ENCODE measurements at regions not wholly inside any gene's neighbourhood (a gene's known extent, or its start where the extent isn't known, plus 50 kb on each side); places are given as distances from the start of the nearest gene placed in this dataset.

- 91% methylated on average over 17 of the region's 17 CpGs for WGBS
- no peak overlapping the region for H3K4me2 ChIP-seq (ENCODE audit: low read length, poor library complexity, severe bottlenecking)
These were observed 140.1 kb downstream of the CEBPB start for GRCh38 chr20:50330504-50331313.

GRCh38 chr20:50331469-50332363, 141.1 kb downstream of the CEBPB start:
- DNase-seq, result no peak
- WGBS, result over 99% methylated on average over 8 of the region's 10 CpGs
- H3K18ac ChIP-seq (ENCODE audit: low read depth in 1 of 2, low read length in 2 of 2), result no peak overlapping the region
- no peak overlapping the region for H2AFZ ChIP-seq (ENCODE audit: low read depth, low read length)
- H3K9ac ChIP-seq (ENCODE audit: low read length), result no peak overlapping the region
- H3K4me1 ChIP-seq (ENCODE audit: control insufficient read depth, insufficient read depth, low read depth, low read length), result peaks cover 3% of the 10 kb centered on the region
- H2AK5ac ChIP-seq (ENCODE audit: low read length, severe bottlenecking), result no peak overlapping the region
- no peak overlapping the region for H2BK5ac ChIP-seq (ENCODE audit: low read depth, low read length, poor library complexity, severe bottlenecking)
- peak overlapping the region; percentile 30 for H2BK15ac ChIP-seq (ENCODE audit: low read depth, poor library complexity, severe bottlenecking)
- H3K23ac ChIP-seq (ENCODE audit: low read length in 2 of 2), result no peak overlapping the region
- H2BK12ac ChIP-seq (ENCODE audit: low read length in 2 of 2), result no peak overlapping the region
- H4K91ac ChIP-seq (ENCODE audit: low read length), result no peak overlapping the region
- no peaks in the 10 kb centered on the region for H3K36me3 ChIP-seq (ENCODE audit: control insufficient read depth in 1 of 2, insufficient read depth in 2 of 2, low read depth in 1 of 2, low read length in 2 of 2)
- H3K14ac ChIP-seq (ENCODE audit: low read length in 2 of 2), result no peak overlapping the region
- no peak overlapping the region for H3K4me3 ChIP-seq (ENCODE audit: insufficient read depth in 1 of 2, low read depth in 1 of 2, low read length in 2 of 2)
- no peak overlapping the region for H3K4me2 ChIP-seq (ENCODE audit: low read length, poor library complexity, severe bottlenecking)
- no peak overlapping the region for H2BK120ac ChIP-seq (ENCODE audit: low read depth, low read length)
- H4K8ac ChIP-seq (ENCODE audit: low read length), result no peak overlapping the region
- H3K9me3 ChIP-seq (ENCODE audit: control insufficient read depth, low read length), result no peaks in the 10 kb centered on the region
- H3K4ac ChIP-seq (ENCODE audit: low read depth in 1 of 2, low read length in 2 of 2), result peak overlapping the region in 1 of 2 experiments; percentile 15
- no peaks in the 10 kb centered on the region for H3K79me1 ChIP-seq (replicated peaks; ENCODE audit: low read length, poor library complexity, severe bottlenecking)
- no peak overlapping the region for H3K27ac ChIP-seq (ENCODE audit: low read length, poor library complexity, severe bottlenecking)
- H3K27me3 ChIP-seq (ENCODE audit: control insufficient read depth in 1 of 2, insufficient read depth in 1 of 2, low read length in 2 of 2), result no peaks in the 10 kb centered on the region

More at GRCh38 chr20:50330504-50331313, 140.1 kb downstream of the CEBPB start:
- Histone ChIP-seq H3K9ac (ENCODE audit: low read length) (no peak overlapping the region), H4K91ac (ENCODE audit: low read length) (no peak overlapping the region), H2AK5ac (ENCODE audit: low read length, severe bottlenecking) (no peak overlapping the region), H3K27ac (ENCODE audit: low read length, poor library complexity, severe bottlenecking) (no peak overlapping the region), H3K36me3 (ENCODE audit: control insufficient read depth in 1 of 2, insufficient read depth in 2 of 2, low read depth in 1 of 2, low read length in 2 of 2) (no peaks in the 10 kb centered on the region), H2BK15ac (ENCODE audit: low read depth, poor library complexity, severe bottlenecking) (no peak overlapping the region), H3K18ac (ENCODE audit: low read depth in 1 of 2, low read length in 2 of 2) (no peak overlapping the region), H3K23ac (ENCODE audit: low read length in 2 of 2) (no peak overlapping the region), H2BK5ac (ENCODE audit: low read depth, low read length, poor library complexity, severe bottlenecking) (no peak overlapping the region), H2AFZ (ENCODE audit: low read depth, low read length) (no peak overlapping the region), H2BK12ac (ENCODE audit: low read length in 2 of 2) (no peak overlapping the region), H3K79me1 (replicated peaks; ENCODE audit: low read length, poor library complexity, severe bottlenecking) (no peaks in the 10 kb centered on the region), H3K9me3 (ENCODE audit: control insufficient read depth, low read length) (no peaks in the 10 kb centered on the region), H3K4me3 (ENCODE audit: insufficient read depth in 1 of 2, low read depth in 1 of 2, low read length in 2 of 2) (no peak overlapping the region), H3K27me3 (ENCODE audit: control insufficient read depth in 1 of 2, insufficient read depth in 1 of 2, low read length in 2 of 2) (no peaks in the 10 kb centered on the region), H3K4ac (ENCODE audit: low read depth in 1 of 2, low read length in 2 of 2) (no peak overlapping the region), H4K8ac (ENCODE audit: low read length) (no peak overlapping the region), H2BK120ac (ENCODE audit: low read depth, low read length) (no peak overlapping the region), H3K14ac (ENCODE audit: low read length in 2 of 2) (no peak overlapping the region), H3K4me1 (ENCODE audit: control insufficient read depth, insufficient read depth, low read depth, low read length) (peaks cover 3% of the 10 kb centered on the region)
- no peak for DNase-seq

GRCh38 chr20:50332491-50332980, 141.9 kb downstream of the CEBPB start:
- H3K23ac ChIP-seq (ENCODE audit: low read length in 2 of 2), result no peak overlapping the region
- H3K9ac ChIP-seq (ENCODE audit: low read length), result no peak overlapping the region
- H4K91ac ChIP-seq (ENCODE audit: low read length), result no peak overlapping the region
- H3K4me3 ChIP-seq (ENCODE audit: insufficient read depth in 1 of 2, low read depth in 1 of 2, low read length in 2 of 2), result no peak overlapping the region
- no peaks in the 10 kb centered on the region for H3K9me3 ChIP-seq (ENCODE audit: control insufficient read depth, low read length)
- H2BK120ac ChIP-seq (ENCODE audit: low read depth, low read length), result no peak overlapping the region
- no peak overlapping the region for H3K18ac ChIP-seq (ENCODE audit: low read depth in 1 of 2, low read length in 2 of 2)
- H3K4me2 ChIP-seq (ENCODE audit: low read length, poor library complexity, severe bottlenecking), result no peak overlapping the region
- no peak overlapping the region for H2AFZ ChIP-seq (ENCODE audit: low read depth, low read length)
- no peak for DNase-seq
- no peaks in the 10 kb centered on the region for H3K36me3 ChIP-seq (ENCODE audit: control insufficient read depth in 1 of 2, insufficient read depth in 2 of 2, low read depth in 1 of 2, low read length in 2 of 2)
- no peak overlapping the region for H3K27ac ChIP-seq (ENCODE audit: low read length, poor library complexity, severe bottlenecking)
- WGBS, result 78% methylated on average over 11 of the region's 11 CpGs
- peaks cover 3% of the 10 kb centered on the region for H3K4me1 ChIP-seq (ENCODE audit: control insufficient read depth, insufficient read depth, low read depth, low read length)
- H4K8ac ChIP-seq (ENCODE audit: low read length), result no peak overlapping the region
- H3K27me3 ChIP-seq (ENCODE audit: control insufficient read depth in 1 of 2, insufficient read depth in 1 of 2, low read length in 2 of 2), result no peaks in the 10 kb centered on the region
- no peak overlapping the region for H2BK15ac ChIP-seq (ENCODE audit: low read depth, poor library complexity, severe bottlenecking)
- H3K79me1 ChIP-seq (replicated peaks; ENCODE audit: low read length, poor library complexity, severe bottlenecking), result no peaks in the 10 kb centered on the region
- H3K4ac ChIP-seq (ENCODE audit: low read depth in 1 of 2, low read length in 2 of 2), result no peak overlapping the region
- no peak overlapping the region for H2AK5ac ChIP-seq (ENCODE audit: low read length, severe bottlenecking)
- H2BK5ac ChIP-seq (ENCODE audit: low read depth, low read length, poor library complexity, severe bottlenecking), result no peak overlapping the region
- peak overlapping the region in 1 of 2 experiments; percentile 71 for H2BK12ac ChIP-seq (ENCODE audit: low read length in 2 of 2)
- H3K14ac ChIP-seq (ENCODE audit: low read length in 2 of 2), result no peak overlapping the region

GRCh38 chr20:50333131-50333670, 142.6 kb downstream of the CEBPB start:
- Histone ChIP-seq H2BK12ac (ENCODE audit: low read length in 2 of 2) (no peak overlapping the region), H3K9me3 (ENCODE audit: control insufficient read depth, low read length) (no peaks in the 10 kb centered on the region), H2AK5ac (ENCODE audit: low read length, severe bottlenecking) (no peak overlapping the region), H2BK5ac (ENCODE audit: low read depth, low read length, poor library complexity, severe bottlenecking) (no peak overlapping the region), H2BK15ac (ENCODE audit: low read depth, poor library complexity, severe bottlenecking) (no peak overlapping the region), H3K14ac (ENCODE audit: low read length in 2 of 2) (no peak overlapping the region), H3K4ac (ENCODE audit: low read depth in 1 of 2, low read length in 2 of 2) (no peak overlapping the region), H2BK120ac (ENCODE audit: low read depth, low read length) (no peak overlapping the region), H2AFZ (ENCODE audit: low read depth, low read length) (no peak overlapping the region), H3K27ac (ENCODE audit: low read length, poor library complexity, severe bottlenecking) (no peak overlapping the region), H3K27me3 (ENCODE audit: control insufficient read depth in 1 of 2, insufficient read depth in 1 of 2, low read length in 2 of 2) (no peaks in the 10 kb centered on the region), H3K79me1 (replicated peaks; ENCODE audit: low read length, poor library complexity, severe bottlenecking) (no peaks in the 10 kb centered on the region), H4K8ac (ENCODE audit: low read length) (no peak overlapping the region), H3K4me3 (ENCODE audit: insufficient read depth in 1 of 2, low read depth in 1 of 2, low read length in 2 of 2) (peak overlapping the region in 1 of 2 experiments; percentile 7), H4K91ac (ENCODE audit: low read length) (no peak overlapping the region), H3K4me1 (ENCODE audit: control insufficient read depth, insufficient read depth, low read depth, low read length) (peaks cover 3% of the 10 kb centered on the region), H3K23ac (ENCODE audit: low read length in 2 of 2) (no peak overlapping the region), H3K4me2 (ENCODE audit: low read length, poor library complexity, severe bottlenecking) (no peak overlapping the region), H3K18ac (ENCODE audit: low read depth in 1 of 2, low read length in 2 of 2) (no peak overlapping the region), H3K9ac (ENCODE audit: low read length) (peak overlapping the region; percentile 71), H3K36me3 (ENCODE audit: control insufficient read depth in 1 of 2, insufficient read depth in 2 of 2, low read depth in 1 of 2, low read length in 2 of 2) (no peaks in the 10 kb centered on the region)
- DNase-seq, result no peak
- WGBS, result 92% methylated on average over 6 of the region's 6 CpGs

Data from mesenchymal stem cell (in vitro differentiated cells and primary cell).